ENCODE measurements at regions not wholly inside any gene's neighbourhood (a gene's known extent, or its start where the extent isn't known, plus 50 kb on each side); places are given as distances from the start of the nearest gene placed in this dataset.

GRCh38 chr2:139439100-139439499 lies 658.9 kb upstream of the NXPH2 start:
- TF ChIP-seq, protein P1, sequence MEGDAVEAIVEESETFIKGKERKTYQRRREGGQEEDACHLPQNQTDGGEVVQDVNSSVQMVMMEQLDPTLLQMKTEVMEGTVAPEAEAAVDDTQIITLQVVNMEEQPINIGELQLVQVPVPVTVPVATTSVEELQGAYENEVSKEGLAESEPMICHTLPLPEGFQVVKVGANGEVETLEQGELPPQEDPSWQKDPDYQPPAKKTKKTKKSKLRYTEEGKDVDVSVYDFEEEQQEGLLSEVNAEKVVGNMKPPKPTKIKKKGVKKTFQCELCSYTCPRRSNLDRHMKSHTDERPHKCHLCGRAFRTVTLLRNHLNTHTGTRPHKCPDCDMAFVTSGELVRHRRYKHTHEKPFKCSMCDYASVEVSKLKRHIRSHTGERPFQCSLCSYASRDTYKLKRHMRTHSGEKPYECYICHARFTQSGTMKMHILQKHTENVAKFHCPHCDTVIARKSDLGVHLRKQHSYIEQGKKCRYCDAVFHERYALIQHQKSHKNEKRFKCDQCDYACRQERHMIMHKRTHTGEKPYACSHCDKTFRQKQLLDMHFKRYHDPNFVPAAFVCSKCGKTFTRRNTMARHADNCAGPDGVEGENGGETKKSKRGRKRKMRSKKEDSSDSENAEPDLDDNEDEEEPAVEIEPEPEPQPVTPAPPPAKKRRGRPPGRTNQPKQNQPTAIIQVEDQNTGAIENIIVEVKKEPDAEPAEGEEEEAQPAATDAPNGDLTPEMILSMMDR (IDR thresholded peaks at IDR 0.05; ENCODE audit: insufficient read depth, low read length, poor library complexity, severe bottlenecking), result no peak
- TF ChIP-seq EZH2phosphoT487 (conservative IDR thresholded peaks at IDR 0.05; ENCODE audit: low read length), result no peak
